ACC112 (cell line): ENCODE measurements at regions not wholly inside any gene's neighbourhood (a gene's known extent, or its start where the extent isn't known, plus 50 kb on each side); places are given as distances from the start of the nearest gene placed in this dataset.
"Not testable (repeated sequence)": the region's sequence is repeated elsewhere in the genome, so short reads cannot be mapped to it uniquely, and the experiment has no call there.

ENCODE experiments used
- H2AFZ ChIP-seq: fragments of 200-600 bp; sonication (generic); one replicate; pipeline ENCODE4 v1.6.0; 2017; ENCODE audit warnings: antibody characterized with exemption, low read length; ENCODE audit not compliant: unreplicated experiment
- H3K27ac ChIP-seq: fragments of 200-600 bp; sonication (generic); 2 replicates; pipeline ENCODE4 v1.5.1; 2014; ENCODE audit warnings: low read depth, mild to moderate bottlenecking, antibody characterized with exemption, low read length, moderate library complexity
- H3K27me3 ChIP-seq: fragments of 200-600 bp; sonication (generic); 2 replicates; pipeline ENCODE4 v1.6.1; 2014; ENCODE audit warnings: mild to moderate bottlenecking, antibody characterized with exemption, low read length, moderate library complexity, mixed read lengths; ENCODE audit not compliant: insufficient read depth
- H3K36me3 ChIP-seq: fragments of 200-600 bp; sonication (generic); 2 replicates; pipeline ENCODE4 v1.6.1; 2016; ENCODE audit warnings: mild to moderate bottlenecking, antibody characterized with exemption, low read length, moderate library complexity, mixed read lengths; ENCODE audit not compliant: insufficient read depth
- H3K4me1 ChIP-seq: fragments of 200-600 bp; sonication (generic); one replicate; pipeline ENCODE4 v1.6.1; 2016; ENCODE audit warnings: low read length, mixed read lengths; ENCODE audit not compliant: insufficient read depth, unreplicated experiment, control insufficient read depth
- H3K4me3 ChIP-seq: fragments of 200-600 bp; sonication (generic); 2 replicates; pipeline ENCODE4 v1.5.1; 2014; ENCODE audit warnings: mild to moderate bottlenecking, low read depth, low read length
- H3K79me2 ChIP-seq: fragments of 200-600 bp; sonication (generic); one replicate; pipeline ENCODE4 v1.6.0; 2016; ENCODE audit warnings: low read length; ENCODE audit not compliant: control insufficient read depth, unreplicated experiment, insufficient read depth

- H3K27me3 ChIP-seq, H3K36me3 ChIP-seq, H3K79me2 ChIP-seq, H2AFZ ChIP-seq, H3K4me1 ChIP-seq, H3K27ac ChIP-seq, H3K4me3 ChIP-seq: not testable (repeated sequence)
Measured at GRCh38 chr6:86284809-86285480, 642.3 kb upstream of the SYNCRIP start.

- H3K36me3 ChIP-seq: not testable (repeated sequence)
Measured at GRCh38 chr6:86283596-86283995, 640.9 kb upstream of the SYNCRIP start.

GRCh38 chr6:86276056-86276455 is 633.4 kb upstream of the SYNCRIP start:
- Histone ChIP-seq H3K4me3 (no peak overlapping the region), H3K4me1 (no peaks in the 10 kb centered on the region), H3K79me2 (no peaks in the 10 kb centered on the region), H3K27ac (no peak overlapping the region), H3K27me3 (no peaks in the 10 kb centered on the region), H2AFZ (no peak overlapping the region), H3K36me3 (no peaks in the 10 kb centered on the region)

More at GRCh38 chr6:86283596-86283995, 640.9 kb upstream of the SYNCRIP start:
- H3K4me1 ChIP-seq, H3K4me3 ChIP-seq, H3K79me2 ChIP-seq, H2AFZ ChIP-seq, H3K27ac ChIP-seq, H3K27me3 ChIP-seq: not testable (repeated sequence)

- no peak overlapping the region for H3K4me3 ChIP-seq
- no peak overlapping the region for H2AFZ ChIP-seq
- H3K4me1 ChIP-seq: no peaks in the 10 kb centered on the region
- H3K79me2 ChIP-seq: no peaks in the 10 kb centered on the region
- no peaks in the 10 kb centered on the region for H3K36me3 ChIP-seq
- no peaks in the 10 kb centered on the region for H3K27me3 ChIP-seq
- H3K27ac ChIP-seq: no peak overlapping the region
Measured at GRCh38 chr6:86273936-86274335, 631.2 kb upstream of the SYNCRIP start.

- Histone ChIP-seq H3K36me3 (no peaks in the 10 kb centered on the region), H3K79me2 (no peaks in the 10 kb centered on the region), H2AFZ (no peak overlapping the region), H3K27me3 (no peaks in the 10 kb centered on the region), H3K4me1 (no peaks in the 10 kb centered on the region), H3K4me3 (no peak overlapping the region), H3K27ac (no peak overlapping the region)
Measured at GRCh38 chr6:86256615-86257187, 614.0 kb upstream of the SYNCRIP start.

- Histone ChIP-seq H3K27me3 (no peaks in the 10 kb centered on the region), H3K36me3 (no peaks in the 10 kb centered on the region), H3K79me2 (no peaks in the 10 kb centered on the region), H3K4me1 (no peaks in the 10 kb centered on the region), H3K27ac (no peak overlapping the region), H2AFZ (no peak overlapping the region), H3K4me3 (no peak overlapping the region)
Measured at GRCh38 chr6:86255973-86256372, 613.3 kb upstream of the SYNCRIP start.

GRCh38 chr6:86251106-86251505 is 608.4 kb upstream of the SYNCRIP start:
- H2AFZ ChIP-seq: no peak overlapping the region
- no peak overlapping the region for H3K27ac ChIP-seq
- H3K27me3 ChIP-seq: no peaks in the 10 kb centered on the region

GRCh38 chr6:86217906-86218305 is 575.2 kb upstream of the SYNCRIP start:
- Histone ChIP-seq H3K4me1 (no peaks in the 10 kb centered on the region), H3K27ac (no peak overlapping the region), H3K36me3 (no peaks in the 10 kb centered on the region), H2AFZ (no peak overlapping the region), H3K79me2 (no peaks in the 10 kb centered on the region), H3K4me3 (no peak overlapping the region), H3K27me3 (no peaks in the 10 kb centered on the region)

More at GRCh38 chr6:86251106-86251505, 608.4 kb upstream of the SYNCRIP start:
- H3K4me3 ChIP-seq: no peak overlapping the region
- H3K79me2 ChIP-seq: no peaks in the 10 kb centered on the region
- no peaks in the 10 kb centered on the region for H3K4me1 ChIP-seq
- no peaks in the 10 kb centered on the region for H3K36me3 ChIP-seq

GRCh38 chr6:86215323-86215722 is 572.6 kb upstream of the SYNCRIP start:
- H3K36me3 ChIP-seq: no peaks in the 10 kb centered on the region
- no peak overlapping the region for H3K4me3 ChIP-seq
- no peaks in the 10 kb centered on the region for H3K4me1 ChIP-seq
- H3K27me3 ChIP-seq: no peaks in the 10 kb centered on the region
- H3K79me2 ChIP-seq: no peaks in the 10 kb centered on the region
- no peak overlapping the region for H2AFZ ChIP-seq
- H3K27ac ChIP-seq: no peak overlapping the region

- Histone ChIP-seq H2AFZ (no peak overlapping the region), H3K4me3 (no peak overlapping the region)
Measured at GRCh38 chr6:86205980-86206379, 563.3 kb upstream of the SYNCRIP start.

GRCh38 chr6:86203044-86203443 is 560.4 kb upstream of the SYNCRIP start:
- Histone ChIP-seq H3K27me3 (no peaks in the 10 kb centered on the region), H3K79me2 (no peaks in the 10 kb centered on the region), H3K4me3 (no peak overlapping the region), H2AFZ (no peak overlapping the region), H3K4me1 (no peaks in the 10 kb centered on the region), H3K27ac (no peak overlapping the region), H3K36me3 (no peaks in the 10 kb centered on the region)

More at GRCh38 chr6:86205980-86206379, 563.3 kb upstream of the SYNCRIP start:
- Histone ChIP-seq H3K27me3 (no peaks in the 10 kb centered on the region), H3K36me3 (no peaks in the 10 kb centered on the region), H3K4me1 (no peaks in the 10 kb centered on the region), H3K79me2 (no peaks in the 10 kb centered on the region), H3K27ac (no peak overlapping the region)
